ENCODE measurements at regions not wholly inside any gene's neighbourhood (a gene's known extent, or its start where the extent isn't known, plus 50 kb on each side); places are given as distances from the start of the nearest gene placed in this dataset.

GRCh38 chr5:58363461-58364249, 96.2 kb downstream of the PLK2 start:
- no peaks in the 10 kb centered on the region for H3K9me3 ChIP-seq (ENCODE audit: control extremely low read depth in 1 of 3, control insufficient read depth in 2 of 3, insufficient read depth in 1 of 3, low read length in 2 of 3)
- H3K27me3 Mint-ChIP-seq = peaks cover 11% of the 10 kb centered on the region
- no peaks in the 10 kb centered on the region for H3K4me1 ChIP-seq (ENCODE audit: control insufficient read depth in 2 of 2, insufficient read depth in 2 of 2, low read length in 2 of 2)
- DNase-seq (no peak), ATAC-seq (ENCODE audit: low read depth) (no peak)
- POLR2A ChIA-PET = no interaction called here
- no peak overlapping the region for H2AFZ ChIP-seq (ENCODE audit: insufficient read depth, low read depth, low read length, poor library complexity, severe bottlenecking)
- WGBS (ENCODE audit: insufficient coverage) = 100% methylated on average over 4 of the region's 8 CpGs
- no peak overlapping the region for H3K9ac ChIP-seq (ENCODE audit: low read length)
- no peak overlapping the region for H3K4me3 Mint-ChIP-seq
- TF ChIP-seq EZH2 (IDR thresholded peaks at IDR 0.05; ENCODE audit: borderline replicate concordance, insufficient read depth, low read depth, low read length, poor library complexity, severe bottlenecking) (no peak), CTCF (IDR thresholded peaks at IDR 0.05) (no peak)
- no peaks in the 10 kb centered on the region for H3K27me3 ChIP-seq (replicated peaks in 1 of 4; ENCODE audit: control extremely low read depth in 1 of 4, control insufficient read depth in 3 of 4, insufficient read depth in 4 of 4, low read length in 3 of 4)
- CTCF ChIA-PET = no interaction called here
- no peak overlapping the region for H3K4me2 ChIP-seq (replicated peaks; ENCODE audit: low read depth, low read length, poor library complexity, severe bottlenecking)
- no peaks in the 10 kb centered on the region for H3K79me2 ChIP-seq (ENCODE audit: control insufficient read depth, insufficient read depth, low read length)
- intact Hi-C loops (cut with micrococcal nuclease) = no loop called here
- no peak overlapping the region for H3K4me3 ChIP-seq (ENCODE audit: control extremely low read depth in 1 of 5, extremely low read depth in 1 of 5, insufficient read depth in 1 of 5, low read depth in 2 of 5, low read length in 4 of 5)
- no peaks in the 10 kb centered on the region for H4K20me1 ChIP-seq (ENCODE audit: control insufficient read depth, insufficient read depth, low read length, poor library complexity, severe bottlenecking)
- H3K27ac Mint-ChIP-seq = no peak overlapping the region
- no peaks in the 10 kb centered on the region for H3K4me1 Mint-ChIP-seq
- H3K27ac ChIP-seq (ENCODE audit: low read length in 2 of 2) = no peak overlapping the region
- no peaks in the 10 kb centered on the region for H3K36me3 ChIP-seq (replicated peaks in 1 of 2; ENCODE audit: control extremely low read depth in 1 of 2, control insufficient read depth in 1 of 2, extremely low read depth in 1 of 2, insufficient read depth in 2 of 2, low read length in 1 of 2)
- no peaks in the 10 kb centered on the region for H3K9me3 Mint-ChIP-seq (ENCODE audit: insufficient read depth)

GRCh38 chr5:58362135-58362534, 97.8 kb downstream of the PLK2 start:
- ChIA-PET POLR2A (no interaction called here), CTCF (no interaction called here)
- DNase-seq = no peak
- no peaks in the 10 kb centered on the region for H3K79me2 ChIP-seq (ENCODE audit: control insufficient read depth, insufficient read depth, low read length)
- no peak overlapping the region for H3K9ac ChIP-seq (ENCODE audit: low read length)
- no peak for TF ChIP-seq EZH2 (IDR thresholded peaks at IDR 0.05; ENCODE audit: borderline replicate concordance, insufficient read depth, low read depth, low read length, poor library complexity, severe bottlenecking)
- TF ChIP-seq CTCF (IDR thresholded peaks at IDR 0.05) = no peak
- no peaks in the 10 kb centered on the region for H3K4me1 Mint-ChIP-seq
- H3K4me2 ChIP-seq (replicated peaks; ENCODE audit: low read depth, low read length, poor library complexity, severe bottlenecking) = no peak overlapping the region
- H3K4me3 Mint-ChIP-seq = no peak overlapping the region
- H4K20me1 ChIP-seq (ENCODE audit: control insufficient read depth, insufficient read depth, low read length, poor library complexity, severe bottlenecking) = no peaks in the 10 kb centered on the region
- intact Hi-C loops (cut with micrococcal nuclease) = no loop called here
- H3K27me3 ChIP-seq (replicated peaks in 1 of 4; ENCODE audit: control extremely low read depth in 1 of 4, control insufficient read depth in 3 of 4, insufficient read depth in 4 of 4, low read length in 3 of 4) = no peaks in the 10 kb centered on the region
- H3K4me3 ChIP-seq (ENCODE audit: control extremely low read depth in 1 of 5, extremely low read depth in 1 of 5, insufficient read depth in 1 of 5, low read depth in 2 of 5, low read length in 4 of 5) = no peak overlapping the region
- no CpG with 5 or more reads among the region's 3 CpGs for WGBS (ENCODE audit: insufficient coverage)
- H3K36me3 ChIP-seq (replicated peaks in 1 of 2; ENCODE audit: control extremely low read depth in 1 of 2, control insufficient read depth in 1 of 2, extremely low read depth in 1 of 2, insufficient read depth in 2 of 2, low read length in 1 of 2) = no peaks in the 10 kb centered on the region
- no peaks in the 10 kb centered on the region for H3K9me3 Mint-ChIP-seq (ENCODE audit: insufficient read depth)
- no peaks in the 10 kb centered on the region for H3K4me1 ChIP-seq (ENCODE audit: control insufficient read depth in 2 of 2, insufficient read depth in 2 of 2, low read length in 2 of 2)
- no peak overlapping the region for H3K27ac ChIP-seq (ENCODE audit: low read length in 2 of 2)
- ATAC-seq (ENCODE audit: low read depth) = no peak
- H3K27ac Mint-ChIP-seq = no peak overlapping the region
- peaks cover 10% of the 10 kb centered on the region for H3K27me3 Mint-ChIP-seq
- no peak overlapping the region for H2AFZ ChIP-seq (ENCODE audit: insufficient read depth, low read depth, low read length, poor library complexity, severe bottlenecking)
- H3K9me3 ChIP-seq (ENCODE audit: control extremely low read depth in 1 of 3, control insufficient read depth in 2 of 3, insufficient read depth in 1 of 3, low read length in 2 of 3) = no peaks in the 10 kb centered on the region
